Right atrium auricular region (tissue), 2 donors: ENCODE measurements at regions not wholly inside any gene's neighbourhood (a gene's known extent, or its start where the extent isn't known, plus 50 kb on each side); places are given as distances from the start of the nearest gene placed in this dataset.

Experiments
- DNase-seq: peaks from one replicate; pipeline ENCODE4 v3.0.0-alpha.2; 2019; ENCODE audit warnings: low spot score
- H3K27ac ChIP-seq, 2 donors: fragments of 200-600 bp; sonication (generic); 1 replicate in 1 of 2; 2 replicates in 1 of 2; pipeline ENCODE4 v1.5.1; 2016 to 2019
- H3K27me3 ChIP-seq, 2 donors: fragments of 200-600 bp; sonication (generic); one replicate each; pipeline versions ENCODE4 v1.5.1 to v1.6.0; 2017 to 2019
- H3K36me3 ChIP-seq: fragments of 200-600 bp; sonication (generic); one replicate; pipeline ENCODE4 v1.5.1; 2016
- H3K4me1 ChIP-seq, 2 donors: fragments of 200-600 bp; sonication (generic); one replicate each; pipeline versions ENCODE4 v1.5.1 to v1.6.0; 2017 to 2019
- H3K4me3 ChIP-seq, 2 donors: fragments of 200-600 bp; sonication (generic); 1 replicate in 1 of 2; 2 replicates in 1 of 2; pipeline ENCODE4 v1.5.1; 2017 to 2019; ENCODE audit warnings: mild to moderate bottlenecking in 1 of 2, moderate library complexity in 1 of 2
- H3K9me3 ChIP-seq, 2 donors: fragments of 200-600 bp; sonication (generic); one replicate each; pipeline ENCODE4 v1.5.1; 2019
- CTCF ChIP-seq, 2 donors: fragments of 200-600 bp; sonication (generic); IDR thresholded peaks; one replicate each; pipeline ENCODE4 v1.5.1; 2019; ENCODE audit warnings: antibody characterized with exemption in 2 of 2

GRCh38 chr4:126748736-126749135 lies 884.0 kb upstream of the INTU start:
- no peaks in the 10 kb centered on the region for H3K27me3 ChIP-seq
- no peak overlapping the region for H3K27ac ChIP-seq
- H3K4me3 ChIP-seq = no peak overlapping the region
- no peaks in the 10 kb centered on the region for H3K4me1 ChIP-seq
- no peak for TF ChIP-seq CTCF (IDR thresholded peaks at IDR 0.05)
- DNase-seq = no peak
- H3K36me3 ChIP-seq = no peaks in the 10 kb centered on the region
- peaks cover 0 to 22% of the 10 kb centered on the region in 2 donors for H3K9me3 ChIP-seq

- Histone ChIP-seq H3K9me3 (peaks cover 0 to 9% of the 10 kb centered on the region in 2 donors), H3K4me1 (peaks cover 0 to 3% of the 10 kb centered on the region in 2 donors), H3K27me3 (no peaks in the 10 kb centered on the region), H3K36me3 (no peaks in the 10 kb centered on the region), H3K4me3 (no peak overlapping the region), H3K27ac (peak overlapping the region; percentile 63 to 80)
- DNase-seq = no peak
- no peak for TF ChIP-seq CTCF (IDR thresholded peaks at IDR 0.05)
These were observed 882.0 kb upstream of the INTU start for GRCh38 chr4:126750723-126751122.

- Histone ChIP-seq H3K27ac (peak overlapping the region in 1 of 2 donors; percentile 80), H3K36me3 (no peaks in the 10 kb centered on the region), H3K27me3 (no peaks in the 10 kb centered on the region), H3K9me3 (no peaks in the 10 kb centered on the region), H3K4me3 (no peak overlapping the region), H3K4me1 (peaks cover 0 to 5% of the 10 kb centered on the region in 2 donors)
- TF ChIP-seq CTCF (IDR thresholded peaks at IDR 0.05) = no peak
- DNase-seq = no peak
These were observed 880.6 kb upstream of the INTU start for GRCh38 chr4:126752126-126752525.

- Histone ChIP-seq H3K4me3 (no peak overlapping the region), H3K9me3 (no peaks in the 10 kb centered on the region), H3K36me3 (no peaks in the 10 kb centered on the region), H3K27me3 (no peaks in the 10 kb centered on the region), H3K4me1 (peaks cover 0 to 5% of the 10 kb centered on the region in 2 donors), H3K27ac (peak overlapping the region in 1 of 2 donors; percentile 80)
- no peak for TF ChIP-seq CTCF (IDR thresholded peaks at IDR 0.05)
- no peak for DNase-seq
These were observed 880.1 kb upstream of the INTU start for GRCh38 chr4:126752702-126753101.

GRCh38 chr4:126753592-126753991 lies 879.2 kb upstream of the INTU start:
- H3K36me3 ChIP-seq = no peaks in the 10 kb centered on the region
- no peaks in the 10 kb centered on the region for H3K9me3 ChIP-seq
- DNase-seq = no peak
- peaks cover 0 to 5% of the 10 kb centered on the region in 2 donors for H3K4me1 ChIP-seq
- H3K27me3 ChIP-seq = no peaks in the 10 kb centered on the region
- no peak overlapping the region for H3K4me3 ChIP-seq
- no peak overlapping the region for H3K27ac ChIP-seq
- TF ChIP-seq CTCF (IDR thresholded peaks at IDR 0.05) = no peak

- no peaks in the 10 kb centered on the region for H3K36me3 ChIP-seq
- H3K4me1 ChIP-seq = peaks cover 0 to 5% of the 10 kb centered on the region in 2 donors
- H3K27me3 ChIP-seq = no peaks in the 10 kb centered on the region
- no peak for TF ChIP-seq CTCF (IDR thresholded peaks at IDR 0.05)
- H3K4me3 ChIP-seq = no peak overlapping the region
- H3K27ac ChIP-seq = peak overlapping the region in 1 of 2 donors; percentile 59
- H3K9me3 ChIP-seq = no peaks in the 10 kb centered on the region
- DNase-seq = no peak
These were observed 877.3 kb upstream of the INTU start for GRCh38 chr4:126755506-126755905.
